Smooth muscle cell (in vitro differentiated cells): ENCODE measurements at regions not wholly inside any gene's neighbourhood (a gene's known extent, or its start where the extent isn't known, plus 50 kb on each side); places are given as distances from the start of the nearest gene placed in this dataset.

ENCODE experiments used
- DNase-seq: peaks from one replicate; lab custom pipeline; 2025; ENCODE audit not compliant: unreplicated experiment; lab: John Stamatoyannopoulos, UW
- H2AFZ ChIP-seq: fragments of 200-600 bp; sonication (generic); 2 replicates; pipeline ENCODE4 v1.6.0; 2016; ENCODE audit warnings: antibody characterized with exemption, low read depth, mild to moderate bottlenecking
- H3F3A ChIP-seq: fragments of 200-600 bp; sonication (generic); 2 replicates; pipeline ENCODE4 v1.6.0; 2017; ENCODE audit warnings: antibody characterized with exemption, low read depth
- H3K27ac ChIP-seq: fragments of 200-600 bp; sonication (generic); 2 replicates; pipeline ENCODE4 v1.5.1; 2016; ENCODE audit warnings: low read depth, mild to moderate bottlenecking
- H3K27me3 ChIP-seq: fragments of 200-600 bp; sonication (generic); 2 replicates; pipeline ENCODE4 v1.6.1; 2016; ENCODE audit warnings: low read depth, mild to moderate bottlenecking
- H3K36me3 ChIP-seq: fragments of 200-600 bp; sonication (generic); 2 replicates; pipeline ENCODE4 v1.5.1; 2016; ENCODE audit warnings: low read depth
- H3K4me1 ChIP-seq: fragments of 200-600 bp; sonication (generic); 2 replicates; pipeline ENCODE4 v1.5.1; 2016; ENCODE audit warnings: low read depth
- H3K4me2 ChIP-seq: fragments of 200-600 bp; sonication (generic); 2 replicates; pipeline ENCODE4 v1.6.0; 2016; ENCODE audit warnings: mild to moderate bottlenecking
- H3K4me3 ChIP-seq: fragments of 200-600 bp; sonication (generic); 2 replicates; pipeline ENCODE4 v1.5.1; 2016; ENCODE audit warnings: mild to moderate bottlenecking
- H3K79me2 ChIP-seq: fragments of 200-600 bp; sonication (generic); 2 replicates; pipeline ENCODE4 v1.6.0; 2016; ENCODE audit warnings: low read depth, mild to moderate bottlenecking
- H3K9ac ChIP-seq: fragments of 200-600 bp; sonication (generic); 2 replicates; pipeline ENCODE4 v1.6.0; 2016; ENCODE audit warnings: low read depth
- H3K9me3 ChIP-seq: fragments of 200-600 bp; sonication (generic); replicated peaks from 2 replicates; pipeline ENCODE4 v1.5.1; 2016; ENCODE audit warnings: low read depth
- H4K20me1 ChIP-seq: fragments of 200-600 bp; sonication (generic); 2 replicates; pipeline ENCODE4 v1.6.0; 2016; ENCODE audit warnings: low read depth
- WGBS: methylation state at CpG from one replicate; pipeline ENCODE4 v1.1.7; 2016; ENCODE audit warnings: low lambda C conversion rate; 5-methylcytosine and 5-hydroxymethylcytosine counted together
- TF ChIP-seq, protein P1 (sequence below): fragments of 200-600 bp; sonication (generic); IDR thresholded peaks from 2 replicates; pipeline ENCODE4 v1.5.1; 2017; ENCODE audit warnings: borderline replicate concordance, mild to moderate bottlenecking, antibody characterized with exemption; ENCODE audit not compliant: insufficient read depth, poor library complexity, severe bottlenecking

DNA sequence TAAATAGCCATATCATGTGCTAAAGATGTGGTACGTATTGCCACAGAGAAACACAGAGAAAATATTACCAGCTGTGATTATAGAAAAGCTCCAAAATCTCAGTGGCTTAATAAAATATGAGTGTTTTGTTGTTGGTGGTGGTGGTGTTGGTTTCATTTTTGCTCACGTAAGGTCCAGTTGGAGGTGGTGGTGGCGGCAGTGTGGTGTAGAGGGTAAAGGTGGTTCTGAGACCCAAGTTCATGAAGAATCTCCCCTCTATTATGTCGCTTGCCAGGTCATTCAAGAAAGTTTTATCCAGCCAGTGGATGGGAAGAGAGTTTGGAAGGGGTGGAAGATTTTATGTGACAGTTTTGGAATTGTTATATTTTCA lies 217.6 kb upstream of the SAMSN1 start:
- Histone ChIP-seq H3K4me2 (no peak overlapping the region), H2AFZ (no peak overlapping the region), H3K27ac (no peak overlapping the region), H3F3A (no peaks in the 10 kb centered on the region), H3K79me2 (no peaks in the 10 kb centered on the region), H3K27me3 (no peaks in the 10 kb centered on the region), H3K9me3 (no peaks in the 10 kb centered on the region), H3K36me3 (no peaks in the 10 kb centered on the region), H3K4me3 (no peak overlapping the region), H4K20me1 (no peaks in the 10 kb centered on the region), H3K4me1 (no peaks in the 10 kb centered on the region), H3K9ac (no peak overlapping the region)
- TF ChIP-seq, protein P1, sequence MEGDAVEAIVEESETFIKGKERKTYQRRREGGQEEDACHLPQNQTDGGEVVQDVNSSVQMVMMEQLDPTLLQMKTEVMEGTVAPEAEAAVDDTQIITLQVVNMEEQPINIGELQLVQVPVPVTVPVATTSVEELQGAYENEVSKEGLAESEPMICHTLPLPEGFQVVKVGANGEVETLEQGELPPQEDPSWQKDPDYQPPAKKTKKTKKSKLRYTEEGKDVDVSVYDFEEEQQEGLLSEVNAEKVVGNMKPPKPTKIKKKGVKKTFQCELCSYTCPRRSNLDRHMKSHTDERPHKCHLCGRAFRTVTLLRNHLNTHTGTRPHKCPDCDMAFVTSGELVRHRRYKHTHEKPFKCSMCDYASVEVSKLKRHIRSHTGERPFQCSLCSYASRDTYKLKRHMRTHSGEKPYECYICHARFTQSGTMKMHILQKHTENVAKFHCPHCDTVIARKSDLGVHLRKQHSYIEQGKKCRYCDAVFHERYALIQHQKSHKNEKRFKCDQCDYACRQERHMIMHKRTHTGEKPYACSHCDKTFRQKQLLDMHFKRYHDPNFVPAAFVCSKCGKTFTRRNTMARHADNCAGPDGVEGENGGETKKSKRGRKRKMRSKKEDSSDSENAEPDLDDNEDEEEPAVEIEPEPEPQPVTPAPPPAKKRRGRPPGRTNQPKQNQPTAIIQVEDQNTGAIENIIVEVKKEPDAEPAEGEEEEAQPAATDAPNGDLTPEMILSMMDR, result no peak
- WGBS, result 93% methylated on average over 4 of the region's 4 CpGs
- no peak for DNase-seq

GRCh38 chr21:14762734-14763694 lies 216.9 kb upstream of the SAMSN1 start:
- H3K4me2 ChIP-seq, result no peak overlapping the region
- WGBS, result 81% methylated on average over 4 of the region's 4 CpGs
- no peak overlapping the region for H3K27ac ChIP-seq
- no peaks in the 10 kb centered on the region for H3F3A ChIP-seq
- DNase-seq, result no peak
- no peaks in the 10 kb centered on the region for H3K9me3 ChIP-seq
- no peak overlapping the region for H3K4me3 ChIP-seq
- H4K20me1 ChIP-seq, result no peaks in the 10 kb centered on the region
- no peak overlapping the region for H2AFZ ChIP-seq
- no peaks in the 10 kb centered on the region for H3K36me3 ChIP-seq
- TF ChIP-seq, protein P1, result no peak
- no peaks in the 10 kb centered on the region for H3K27me3 ChIP-seq
- H3K4me1 ChIP-seq, result no peaks in the 10 kb centered on the region
- no peaks in the 10 kb centered on the region for H3K79me2 ChIP-seq
- no peak overlapping the region for H3K9ac ChIP-seq

DNA sequence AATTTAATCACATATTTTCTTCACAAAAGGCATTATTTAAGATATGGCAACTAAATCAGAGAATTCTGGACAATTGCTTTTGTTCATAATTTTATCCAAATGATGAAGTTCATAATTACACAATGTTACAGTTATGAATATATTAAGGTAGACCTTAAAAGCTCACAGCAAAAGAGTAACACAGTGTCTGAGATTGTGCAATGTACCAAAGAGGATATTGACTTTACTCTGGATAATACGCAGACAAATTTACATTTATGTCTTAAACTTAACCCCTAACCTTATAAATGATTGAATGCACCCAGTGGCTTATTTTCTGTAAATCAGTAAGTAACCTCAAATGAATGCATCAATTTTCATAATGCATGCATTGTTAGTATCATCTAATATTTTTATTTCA lies 216.2 kb upstream of the SAMSN1 start:
- Histone ChIP-seq H3K4me1 (no peaks in the 10 kb centered on the region), H3K27me3 (no peaks in the 10 kb centered on the region), H3K4me3 (no peak overlapping the region), H3K79me2 (no peaks in the 10 kb centered on the region), H3K36me3 (no peaks in the 10 kb centered on the region), H3F3A (no peaks in the 10 kb centered on the region), H3K9ac (no peak overlapping the region), H3K9me3 (no peaks in the 10 kb centered on the region), H3K4me2 (no peak overlapping the region), H4K20me1 (no peaks in the 10 kb centered on the region), H3K27ac (no peak overlapping the region), H2AFZ (no peak overlapping the region)
- TF ChIP-seq, protein P1, result no peak
- 89% methylated on average over 1 of the region's 1 CpG for WGBS
- no peak for DNase-seq

- Histone ChIP-seq H3K27ac (no peak overlapping the region), H3K4me2 (no peak overlapping the region), H3K27me3 (no peaks in the 10 kb centered on the region), H3K79me2 (no peaks in the 10 kb centered on the region), H3K9ac (no peak overlapping the region), H4K20me1 (no peaks in the 10 kb centered on the region), H3K4me3 (no peak overlapping the region), H3F3A (no peaks in the 10 kb centered on the region), H2AFZ (no peak overlapping the region), H3K36me3 (no peaks in the 10 kb centered on the region), H3K4me1 (no peaks in the 10 kb centered on the region), H3K9me3 (no peaks in the 10 kb centered on the region)
- TF ChIP-seq, protein P1, result no peak
- DNase-seq, result no peak
Observed at GRCh38 chr21:14759285-14759684, 213.2 kb upstream of the SAMSN1 start.
